ENCODE measurements at regions not wholly inside any gene's neighbourhood (a gene's known extent, or its start where the extent isn't known, plus 50 kb on each side); places are given as distances from the start of the nearest gene placed in this dataset.

GRCh38 chr14:97410667-97411620 lies 613.8 kb downstream of the VRK1 start:
- DNase-seq: no peak

GRCh38 chr14:97411938-97412612 lies 614.9 kb downstream of the VRK1 start:
- DNase-seq: peak; percentile 9

GRCh38 chr14:97413022-97413539 lies 615.9 kb downstream of the VRK1 start:
- no peak for DNase-seq

GRCh38 chr14:97413966-97414717 lies 617.0 kb downstream of the VRK1 start:
- no peak for DNase-seq

- DNase-seq: no peak
These were observed 617.5 kb downstream of the VRK1 start for GRCh38 chr14:97414718-97415098.

GRCh38 chr14:97415907-97416306 lies 618.7 kb downstream of the VRK1 start:
- no peak for DNase-seq

GRCh38 chr14:97416550-97416949 lies 619.4 kb downstream of the VRK1 start:
- DNase-seq: no peak

GRCh38 chr14:97417331-97417730 lies 620.1 kb downstream of the VRK1 start:
- no peak for DNase-seq

GRCh38 chr14:97420211-97420610 lies 623.0 kb downstream of the VRK1 start:
- no peak for DNase-seq

- no peak for DNase-seq
These were observed 629.6 kb downstream of the VRK1 start for GRCh38 chr14:97426776-97427175.

GRCh38 chr14:97428808-97429440 lies 631.7 kb downstream of the VRK1 start:
- no peak for DNase-seq

- no peak for DNase-seq
These were observed 635.4 kb downstream of the VRK1 start for GRCh38 chr14:97432586-97432985.

- no peak for DNase-seq
These were observed 644.7 kb downstream of the VRK1 start for GRCh38 chr14:97441740-97442362.

- DNase-seq: no peak
These were observed 645.2 kb downstream of the VRK1 start for GRCh38 chr14:97442363-97442762.

GRCh38 chr14:97443412-97443811 lies 646.2 kb downstream of the VRK1 start:
- DNase-seq: no peak

- no peak for DNase-seq
These were observed 647.1 kb downstream of the VRK1 start for GRCh38 chr14:97444248-97444647.

- no peak for DNase-seq
These were observed 648.2 kb downstream of the VRK1 start for GRCh38 chr14:97445367-97445766.

GRCh38 chr14:97446087-97446486 lies 648.9 kb downstream of the VRK1 start:
- DNase-seq: no peak

- no peak for DNase-seq
These were observed 655.1 kb downstream of the VRK1 start for GRCh38 chr14:97452314-97452713.

GRCh38 chr14:97453991-97454390 lies 656.8 kb downstream of the VRK1 start:
- DNase-seq: no peak

GRCh38 chr14:97456462-97456861 lies 659.3 kb downstream of the VRK1 start:
- no peak for DNase-seq

- no peak for DNase-seq
These were observed 659.8 kb downstream of the VRK1 start for GRCh38 chr14:97456958-97457357.

Data from NCI-H2227 treated with DMSO at 0.1 percent for 48 hours (cell line).